H1 (cell line): ENCODE measurements at regions not wholly inside any gene's neighbourhood (a gene's known extent, or its start where the extent isn't known, plus 50 kb on each side); places are given as distances from the start of the nearest gene placed in this dataset.

Experiments used
- POLR2A ChIP-seq, 2 experiments: IDR thresholded peaks; 1 replicate in 1 of 2; 2 replicates in 1 of 2; pipeline ENCODE4 v1.6.1; 2011; ENCODE audit warnings: low read depth in 2 of 2, low read length in 2 of 2, mild to moderate bottlenecking in 2 of 2; ENCODE audit errors: control extremely low read depth in 1 of 2
- TBP ChIP-seq: IDR thresholded peaks from 2 replicates; pipeline ENCODE4 v1.6.1; 2011; ENCODE audit warnings: low read depth, low read length, improper control_type of control experiment

GRCh38 chr4:124290678-124291077, 421.9 kb downstream of the ANKRD50 start:
- TF ChIP-seq POLR2A (IDR thresholded peaks at IDR 0.05; ENCODE audit: control extremely low read depth in 1 of 2, low read depth in 2 of 2, low read length in 2 of 2) (no peak), TBP (no peak)
